G401 (cell line): ENCODE measurements at regions not wholly inside any gene's neighbourhood (a gene's known extent, or its start where the extent isn't known, plus 50 kb on each side); places are given as distances from the start of the nearest gene placed in this dataset.

Experiments used
- DNase-seq: peaks from one replicate; pipeline ENCODE4 v3.0.0-alpha.2; 2015; ENCODE audit warnings: low spot score
- in situ Hi-C: cut with HindIII; loops from 2 replicates; pipeline ENCODE4 v1.10.0; 2016; ENCODE audit warnings: low sequenced_read_pairs, mixed read lengths

DNA sequence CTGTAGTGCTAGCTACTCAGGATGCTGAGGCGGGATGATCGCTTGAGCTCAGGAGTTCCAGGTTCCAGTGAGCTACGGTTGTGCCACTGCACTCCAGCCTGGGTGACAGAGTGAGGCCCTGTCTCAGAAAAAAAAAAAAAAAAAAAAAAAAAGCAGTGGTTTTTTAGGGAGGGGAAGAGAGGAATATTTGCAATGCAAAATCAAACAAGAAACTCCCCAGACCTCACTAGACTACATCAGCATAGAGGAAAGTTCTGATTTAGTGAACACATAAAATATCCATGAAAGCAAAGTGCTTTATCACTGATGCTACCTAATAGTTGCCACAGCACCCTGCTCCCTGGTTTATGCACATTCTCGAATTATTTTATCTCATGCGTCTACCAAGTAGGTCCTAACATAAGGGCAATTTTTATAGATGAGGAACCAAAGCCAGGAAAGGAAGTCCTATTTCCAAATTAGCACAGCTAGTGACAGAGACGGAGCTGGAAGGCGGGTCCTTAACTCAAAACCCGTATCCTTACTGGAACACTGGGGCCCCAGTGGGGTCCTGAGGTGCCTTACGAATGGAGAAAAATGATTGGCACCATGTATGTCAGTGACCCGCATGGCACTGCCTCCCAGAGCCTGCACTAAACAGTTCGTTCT lies 50.7 kb upstream of the GPR157 start:
- in situ Hi-C loops, result no loop called here
- no peak for DNase-seq

DNA sequence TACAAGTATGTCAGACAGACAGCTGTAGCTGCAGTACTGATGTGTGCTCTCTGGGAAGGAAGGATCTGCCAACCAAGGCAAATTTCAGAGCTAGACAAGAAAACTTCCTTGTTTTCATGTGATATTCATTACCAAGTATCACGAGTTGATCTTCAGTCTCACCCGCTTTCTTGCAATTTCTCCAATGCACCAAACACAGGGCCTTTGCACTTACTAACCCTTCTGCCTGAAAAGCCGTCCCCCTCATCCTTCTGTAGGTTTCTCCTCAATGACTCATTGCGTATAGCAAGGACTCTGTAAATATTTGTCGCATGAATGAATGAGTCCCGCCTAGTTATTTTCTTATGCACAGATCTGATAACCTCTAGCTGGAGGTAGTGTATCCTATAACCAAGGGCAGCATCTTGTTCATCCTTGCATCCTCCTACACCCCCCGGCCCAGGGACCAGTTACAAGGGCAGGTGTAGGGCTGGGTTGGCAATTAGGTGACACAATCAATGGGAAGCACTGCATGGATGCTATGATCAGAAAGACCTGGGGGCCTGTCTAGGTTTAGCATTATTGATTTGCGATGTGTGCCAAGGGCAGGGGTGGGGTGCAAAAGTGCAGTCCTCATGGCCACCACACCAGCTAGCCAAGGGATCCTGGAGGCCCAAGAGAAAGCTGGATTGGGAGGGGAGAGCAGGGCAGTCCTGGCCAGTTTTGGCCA lies 51.4 kb upstream of the GPR157 start:
- in situ Hi-C loops, result no loop called here
- no peak for DNase-seq

DNA sequence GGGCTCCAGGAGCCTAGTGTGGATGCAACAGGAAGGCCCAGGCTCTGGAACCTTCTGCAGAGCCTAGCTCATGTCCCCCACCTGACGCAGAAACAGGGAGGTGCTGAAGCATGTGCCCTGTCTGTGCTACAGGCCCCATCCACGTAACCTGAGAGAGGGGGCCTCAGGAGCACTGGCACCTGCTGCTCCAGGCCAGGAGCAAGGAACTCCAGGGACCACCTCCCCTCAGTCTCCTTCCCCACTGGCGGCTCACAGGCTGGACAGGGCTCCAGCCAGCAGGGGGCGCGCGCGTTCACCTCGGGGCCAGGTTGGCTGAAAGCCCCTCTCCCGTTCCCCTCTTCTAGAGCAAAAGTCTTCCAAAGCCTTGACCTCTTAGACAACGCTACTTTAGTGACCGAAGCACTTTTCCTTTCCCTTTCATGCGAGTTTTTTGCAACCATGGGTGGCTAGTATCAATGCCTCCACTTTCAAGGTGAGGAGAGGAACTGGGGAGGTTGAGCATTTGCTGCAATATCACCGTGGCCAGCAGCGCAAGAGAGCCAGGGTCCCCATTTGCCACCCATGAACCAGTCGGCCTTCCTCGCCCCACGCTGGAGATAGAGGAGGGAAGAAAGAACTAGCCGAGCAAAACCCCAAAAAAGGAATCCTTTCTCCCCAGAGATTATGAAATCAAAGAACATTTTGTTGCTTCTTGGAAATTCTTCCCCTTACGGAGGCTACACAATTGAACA lies 52.4 kb upstream of the GPR157 start:
- in situ Hi-C loops, result no loop called here
- DNase-seq, result peak; percentile 30

DNA sequence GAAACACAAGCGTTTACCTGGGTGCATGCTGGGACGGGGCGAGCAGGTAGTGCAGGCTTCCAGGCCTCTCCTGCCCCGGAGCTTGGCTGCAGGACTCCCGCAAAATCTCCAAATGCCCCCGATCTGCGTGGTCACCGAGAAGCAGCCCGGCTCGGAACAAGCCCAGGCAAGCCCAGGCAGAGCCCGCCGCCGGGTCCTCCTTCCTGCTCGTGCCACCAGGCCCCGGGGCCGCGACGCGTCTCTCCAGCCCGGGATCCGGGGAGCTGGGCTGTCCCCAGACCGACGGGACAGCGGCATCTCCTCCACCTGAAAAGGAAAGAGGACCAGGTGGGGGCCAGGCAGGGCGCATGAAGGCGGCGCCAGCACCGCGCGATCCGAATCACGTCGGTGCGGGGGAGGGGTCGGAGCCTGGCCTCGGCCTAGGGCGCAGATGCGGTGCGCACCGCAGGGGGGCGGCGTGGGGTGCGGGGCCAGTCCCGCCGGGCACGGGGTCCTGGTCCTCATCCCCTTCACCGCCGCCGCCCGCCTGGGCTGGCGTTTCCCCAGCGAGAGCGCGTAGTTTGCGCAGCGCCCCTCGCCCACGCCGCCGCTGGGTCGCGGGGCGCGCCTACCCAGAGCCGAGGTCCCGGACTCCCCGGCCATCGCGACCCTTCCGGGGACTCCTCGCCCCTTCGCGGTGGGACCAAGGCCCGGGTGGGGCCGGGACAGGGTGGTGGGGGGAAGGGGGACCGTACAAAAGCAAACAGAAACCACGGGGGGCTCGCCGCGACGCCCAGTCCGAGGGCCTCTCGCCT lies 52.4 kb upstream of the H6PD start:
- in situ Hi-C loops, result no loop called here
- no peak for DNase-seq

DNA sequence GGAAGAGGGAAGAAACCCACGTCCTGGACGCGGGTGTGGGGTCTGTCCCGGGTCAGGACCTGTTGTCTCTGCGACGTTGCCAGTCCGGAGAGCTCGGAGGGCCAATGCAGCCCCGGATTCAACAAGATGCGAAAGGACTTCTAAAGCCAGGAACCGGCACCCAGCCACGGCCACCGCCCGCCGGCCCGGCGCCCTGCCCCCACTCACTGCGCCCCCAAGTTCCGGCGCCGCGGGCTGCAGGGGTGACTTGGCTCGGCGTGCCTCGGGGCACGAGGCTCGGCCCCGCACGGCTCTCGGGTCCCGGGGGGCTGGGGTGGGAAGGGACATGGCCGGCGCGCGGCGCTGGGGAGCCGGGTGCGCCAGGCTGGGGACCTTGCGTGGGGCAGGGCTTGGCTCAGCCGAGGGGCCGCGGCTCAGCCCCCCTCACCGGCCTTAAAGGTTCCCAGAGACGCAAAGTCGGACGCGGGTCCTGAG lies 51.8 kb upstream of the H6PD start:
- no peak for DNase-seq
- in situ Hi-C loops, result no loop called here

DNA sequence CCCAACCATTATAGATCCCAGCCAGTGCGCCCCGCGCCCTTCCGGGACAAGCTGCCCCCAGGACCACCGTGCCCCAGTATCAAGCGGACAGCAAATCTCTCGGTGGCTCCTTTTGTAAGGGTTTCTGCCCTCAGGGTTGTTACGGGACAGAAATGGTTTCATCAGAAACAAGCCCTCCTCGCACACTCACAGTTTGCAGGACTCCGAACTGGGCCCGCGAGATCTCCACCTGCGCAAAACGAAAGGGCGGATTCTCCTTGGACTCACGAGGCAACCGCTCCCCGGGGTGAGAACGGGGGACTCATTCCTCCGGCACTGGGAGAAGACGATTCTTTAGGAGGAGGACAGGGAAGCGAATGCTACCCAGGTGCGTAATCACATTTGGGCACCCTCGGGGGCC lies 51.1 kb upstream of the H6PD start:
- DNase-seq, result no peak
- in situ Hi-C loops, result no loop called here

DNA sequence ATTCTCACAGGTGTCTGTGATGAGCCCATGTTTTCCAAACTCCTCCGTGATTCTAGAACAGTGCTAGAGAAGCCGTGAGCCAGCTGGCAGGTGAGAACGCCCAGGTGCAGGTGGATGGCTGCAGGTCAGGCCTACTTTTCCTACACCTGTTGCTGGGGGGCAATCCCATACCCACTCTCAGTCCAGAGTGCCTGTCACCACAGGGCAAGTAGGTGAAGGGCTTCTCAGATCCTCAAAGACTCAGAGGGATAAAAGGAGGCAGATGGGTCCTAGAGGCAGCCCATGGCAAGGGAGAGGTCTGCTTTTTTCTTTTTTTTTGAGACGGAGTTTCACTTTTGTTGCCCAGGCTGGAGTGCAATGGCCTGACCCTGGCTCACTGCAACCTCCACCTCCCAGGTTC lies 50.7 kb upstream of the H6PD start:
- in situ Hi-C loops, result no loop called here
- no peak for DNase-seq

DNA sequence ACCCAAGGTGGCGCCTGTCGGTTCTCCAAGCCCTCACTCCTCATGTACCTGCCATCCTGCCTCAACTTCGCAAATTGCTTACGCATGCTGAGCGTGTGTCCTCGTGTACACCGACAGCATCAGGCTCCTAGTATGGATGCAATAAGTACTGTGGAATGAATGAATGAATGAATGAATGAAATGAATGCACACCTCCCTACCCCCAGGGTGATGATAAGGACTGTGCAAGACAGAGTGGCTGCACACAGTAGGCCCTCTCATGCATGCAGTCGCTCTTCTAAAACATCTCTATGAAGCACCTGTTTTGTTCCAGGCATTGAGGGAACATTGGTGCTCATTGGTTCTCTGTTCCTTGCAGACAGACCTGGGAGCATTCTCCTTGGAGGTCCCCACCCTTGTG lies 49.8 kb upstream of the H6PD start:
- in situ Hi-C loops, result no loop called here
- DNase-seq, result no peak
